ENCODE measurements at regions not wholly inside any gene's neighbourhood (a gene's known extent, or its start where the extent isn't known, plus 50 kb on each side); places are given as distances from the start of the nearest gene placed in this dataset.

DNA sequence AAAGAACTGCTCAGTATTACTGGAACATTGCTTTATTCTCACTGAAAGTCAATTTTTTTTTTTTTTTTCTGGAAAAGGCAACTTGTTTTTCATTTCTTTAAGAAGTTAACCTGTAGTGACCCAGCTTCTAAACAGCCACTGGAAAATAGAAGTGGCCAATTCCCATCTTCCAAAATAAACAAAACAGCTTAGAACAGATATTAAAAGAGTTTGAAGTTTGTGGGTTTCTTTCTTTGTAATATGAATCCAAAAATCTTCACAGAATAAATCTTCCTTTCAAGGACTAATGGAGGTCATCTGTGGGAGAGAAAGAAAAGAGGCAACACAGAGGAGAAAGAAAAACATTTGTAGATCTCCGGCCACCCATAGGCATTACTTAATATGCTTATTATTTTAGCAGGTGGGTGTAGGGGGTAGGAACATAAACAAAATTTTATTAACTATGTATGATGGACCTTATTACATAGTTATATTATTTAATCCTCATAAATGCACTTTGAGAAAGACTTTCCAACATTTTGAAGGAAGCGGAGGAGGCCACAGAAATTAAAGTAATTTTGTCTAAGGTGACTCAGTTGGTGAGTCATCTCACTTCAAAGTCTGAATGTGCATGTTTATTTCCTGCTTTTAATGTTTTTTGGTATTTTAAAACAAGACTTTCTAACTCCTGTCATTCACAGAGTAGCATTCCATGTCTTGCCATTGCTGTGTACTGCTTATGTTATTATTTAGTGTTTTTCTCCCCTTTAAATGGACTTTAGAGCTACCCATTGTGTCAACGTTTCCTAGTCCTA lies 1791.8 kb upstream of the WWC1 start:
- no peak for DNase-seq (ENCODE audit: low read depth in 4 of 4, low spot score in 1 of 4)

DNA sequence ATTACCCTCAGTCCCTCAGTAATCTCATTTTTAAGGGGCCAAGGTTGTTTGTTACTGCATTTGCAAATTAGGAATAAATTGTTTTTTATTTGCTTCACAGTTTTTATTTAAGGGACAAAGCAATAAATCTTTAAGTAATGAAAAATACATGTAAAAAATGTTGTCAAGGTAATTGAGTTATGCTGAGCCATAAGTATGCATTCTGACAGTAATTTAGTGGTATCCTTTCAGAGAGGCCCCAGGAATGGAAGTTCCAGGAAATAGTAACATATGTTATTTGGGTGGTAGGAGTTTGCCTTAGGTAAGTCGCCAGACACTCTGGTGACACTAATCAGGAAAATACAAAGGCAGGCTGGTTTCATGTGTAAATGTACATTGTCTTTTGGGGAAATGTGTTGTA lies 1787.9 kb upstream of the WWC1 start:
- DNase-seq (ENCODE audit: low read depth in 4 of 4, low spot score in 1 of 4): no peak

DNA sequence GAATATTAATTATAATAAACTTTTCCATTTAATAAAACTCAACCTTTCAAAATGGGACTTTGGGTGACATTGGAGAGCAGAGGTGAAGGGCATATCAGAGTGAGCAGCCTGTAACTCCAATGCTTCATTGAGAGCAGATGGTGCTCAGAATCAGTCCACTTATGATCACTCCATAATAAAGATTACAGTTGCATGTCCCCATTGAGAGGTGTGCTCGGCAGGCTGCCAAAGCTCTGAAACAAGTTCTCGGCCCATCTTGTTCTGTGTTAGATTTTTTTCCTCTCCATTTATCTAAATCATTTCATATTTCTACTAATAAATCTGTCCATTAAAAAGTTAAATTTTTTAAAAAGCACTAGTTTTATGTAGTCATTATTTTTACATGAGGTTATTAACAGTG lies 1786.4 kb upstream of the WWC1 start:
- DNase-seq (ENCODE audit: low read depth in 4 of 4, low spot score in 1 of 4): no peak

GRCh38 chr5:166505544-166505943 lies 1785.9 kb upstream of the WWC1 start:
- no peak for DNase-seq (ENCODE audit: low read depth in 4 of 4, low spot score in 1 of 4)

GRCh38 chr5:166507810-166508425 lies 1783.5 kb upstream of the WWC1 start:
- DNase-seq (ENCODE audit: low read depth in 4 of 4, low spot score in 1 of 4): no peak

DNA sequence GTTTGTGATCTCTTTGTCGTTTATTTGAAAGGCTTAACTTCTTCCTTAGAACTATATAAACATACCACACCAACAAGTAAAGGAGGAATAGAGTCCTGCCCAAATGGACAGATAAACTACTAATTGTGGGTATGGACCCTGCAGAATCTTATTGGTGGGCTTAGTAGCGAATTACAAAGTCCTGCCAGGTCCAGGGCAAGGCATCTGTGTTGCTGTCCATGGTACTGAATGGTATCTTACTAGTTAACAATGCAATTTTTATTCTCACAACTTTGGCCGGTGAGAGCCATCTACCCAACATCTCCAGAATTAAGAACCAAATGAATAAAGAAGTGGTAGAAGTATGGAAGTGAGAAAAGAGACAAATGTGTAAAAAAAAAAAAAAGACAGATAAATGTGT lies 1782.4 kb upstream of the WWC1 start:
- no peak for DNase-seq (ENCODE audit: low read depth in 4 of 4, low spot score in 1 of 4)

GRCh38 chr5:166517976-166518375 lies 1773.5 kb upstream of the WWC1 start:
- DNase-seq (ENCODE audit: low read depth in 4 of 4, low spot score in 1 of 4): no peak

- no peak for DNase-seq (ENCODE audit: low read depth in 4 of 4, low spot score in 1 of 4)
Observed at GRCh38 chr5:166523206-166523605, 1768.2 kb upstream of the WWC1 start.

GRCh38 chr5:166529200-166529599 lies 1762.2 kb upstream of the WWC1 start:
- no peak for DNase-seq (ENCODE audit: low read depth in 4 of 4, low spot score in 1 of 4)

DNA sequence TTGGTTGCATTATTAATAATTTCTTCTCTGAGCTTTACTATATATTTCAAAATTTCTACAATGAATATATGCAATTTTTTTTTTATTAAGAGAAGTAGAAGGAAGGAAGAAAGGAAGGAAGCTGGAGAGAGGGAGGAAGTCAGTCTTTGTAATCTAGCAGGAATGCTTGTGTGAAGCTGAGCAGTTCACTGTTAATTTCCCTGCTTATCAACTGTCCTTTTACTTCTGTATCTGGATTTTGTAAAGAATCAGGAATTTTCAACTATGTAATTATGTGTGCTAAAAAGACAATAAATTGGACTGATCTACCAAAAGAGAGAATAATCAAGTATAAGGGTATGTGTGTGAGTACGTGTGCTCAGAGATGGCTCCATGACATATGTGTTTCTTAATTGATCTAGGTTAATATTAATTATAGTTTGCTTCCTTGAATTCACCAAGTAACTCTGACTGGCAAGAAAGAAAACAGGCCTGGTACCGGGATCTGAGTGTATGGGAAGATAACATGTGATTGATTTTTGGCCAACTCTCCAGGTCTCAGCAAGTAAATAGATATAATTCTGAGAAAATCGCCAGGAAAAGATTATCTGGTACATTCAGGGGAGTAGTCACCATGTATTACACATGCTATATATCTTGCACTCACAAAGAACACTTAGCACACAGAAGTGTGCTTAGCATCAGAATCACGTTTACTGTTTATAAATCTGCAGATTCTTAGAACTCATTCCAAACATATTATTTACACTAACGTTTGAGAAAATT lies 1758.8 kb upstream of the WWC1 start:
- DNase-seq (ENCODE audit: low read depth in 4 of 4, low spot score in 1 of 4): no peak

- no peak for DNase-seq (ENCODE audit: low read depth in 4 of 4, low spot score in 1 of 4)
Observed at GRCh38 chr5:166535641-166536040, 1755.8 kb upstream of the WWC1 start.

DNA sequence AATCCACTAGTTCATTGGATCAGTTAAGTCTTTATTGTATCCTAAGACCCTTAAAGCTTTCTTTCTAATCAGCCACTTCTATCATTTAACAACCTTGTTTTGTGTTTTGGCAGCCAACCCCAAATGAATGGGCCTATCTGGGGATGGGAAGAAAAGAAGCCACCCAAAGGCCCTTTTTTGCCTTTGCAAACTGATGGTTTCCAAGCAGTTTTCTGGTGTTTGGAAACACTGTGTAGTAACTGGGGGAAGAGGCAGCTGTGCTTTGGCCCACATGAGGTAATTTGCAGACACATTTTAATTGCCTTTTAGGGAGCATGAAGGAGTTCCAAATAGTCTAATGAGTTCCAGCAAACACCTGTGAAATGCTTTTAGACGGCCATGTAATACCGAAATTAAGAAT lies 1751.3 kb upstream of the WWC1 start:
- DNase-seq (ENCODE audit: low read depth in 4 of 4, low spot score in 1 of 4): no peak

DNA sequence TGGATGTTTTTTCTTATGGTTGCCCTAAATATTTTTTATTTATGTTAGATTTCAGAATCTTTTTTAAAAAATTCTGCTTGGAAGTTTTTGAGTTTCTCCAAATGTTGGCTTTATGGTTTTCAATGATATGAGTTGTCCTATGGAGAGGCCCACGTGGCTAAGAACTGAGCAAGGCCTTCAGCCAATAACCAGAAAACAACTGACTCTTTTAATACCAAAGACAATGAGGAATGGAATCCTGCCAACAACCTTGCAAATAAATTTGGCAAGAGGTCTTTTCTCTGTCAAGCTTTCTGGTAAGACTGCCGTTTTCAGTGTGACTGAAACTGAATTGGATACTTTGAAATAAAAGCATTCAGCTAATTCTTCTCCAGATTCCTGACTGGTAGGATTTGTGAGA lies 1740.1 kb upstream of the WWC1 start:
- DNase-seq (ENCODE audit: low read depth in 4 of 4, low spot score in 1 of 4): no peak

GRCh38 chr5:166553778-166554177 lies 1737.7 kb upstream of the WWC1 start:
- no peak for DNase-seq (ENCODE audit: low read depth in 4 of 4, low spot score in 1 of 4)

DNA sequence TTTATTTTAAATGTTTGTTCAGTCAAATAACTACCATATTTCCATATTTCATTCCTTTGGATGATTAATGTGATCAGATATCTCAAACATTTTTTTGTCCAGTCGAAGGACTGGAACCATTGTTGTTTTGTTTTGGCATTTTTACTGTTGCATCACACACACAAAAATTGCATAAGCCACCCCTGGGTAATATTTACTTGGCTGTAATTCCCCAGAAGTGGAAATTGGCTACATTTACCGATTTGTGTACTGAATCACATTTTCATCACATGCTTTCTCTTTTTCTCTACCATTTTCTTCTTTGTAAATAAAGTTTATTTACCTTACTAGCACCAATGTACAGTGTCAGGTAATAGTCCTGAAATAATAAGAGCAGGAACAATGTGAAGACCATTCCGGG lies 1729.7 kb upstream of the WWC1 start:
- no peak for DNase-seq (ENCODE audit: low read depth in 4 of 4, low spot score in 1 of 4)

DNA sequence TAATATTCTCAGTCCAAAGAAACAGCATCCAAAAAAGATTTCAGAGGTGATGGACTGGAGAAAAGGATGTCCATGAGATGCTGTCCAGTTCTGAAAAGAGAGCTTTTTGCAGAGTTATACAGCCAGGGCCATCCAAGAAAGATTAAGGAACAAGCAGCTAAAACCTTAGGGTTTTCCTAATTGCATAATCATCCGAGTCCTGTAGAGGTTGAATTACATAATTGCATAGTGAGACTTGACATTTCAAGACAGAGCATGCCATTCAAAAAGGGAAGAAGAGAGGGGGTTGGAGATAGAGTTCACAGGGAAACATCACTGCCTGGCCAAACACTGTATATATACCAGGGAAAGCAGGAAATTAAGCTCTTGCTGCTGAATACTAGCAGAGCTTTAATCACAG lies 1729.2 kb upstream of the WWC1 start:
- DNase-seq (ENCODE audit: low read depth in 4 of 4, low spot score in 1 of 4): no peak

- no peak for DNase-seq (ENCODE audit: low read depth in 4 of 4, low spot score in 1 of 4)
Observed at GRCh38 chr5:166566725-166567124, 1724.7 kb upstream of the WWC1 start.

DNA sequence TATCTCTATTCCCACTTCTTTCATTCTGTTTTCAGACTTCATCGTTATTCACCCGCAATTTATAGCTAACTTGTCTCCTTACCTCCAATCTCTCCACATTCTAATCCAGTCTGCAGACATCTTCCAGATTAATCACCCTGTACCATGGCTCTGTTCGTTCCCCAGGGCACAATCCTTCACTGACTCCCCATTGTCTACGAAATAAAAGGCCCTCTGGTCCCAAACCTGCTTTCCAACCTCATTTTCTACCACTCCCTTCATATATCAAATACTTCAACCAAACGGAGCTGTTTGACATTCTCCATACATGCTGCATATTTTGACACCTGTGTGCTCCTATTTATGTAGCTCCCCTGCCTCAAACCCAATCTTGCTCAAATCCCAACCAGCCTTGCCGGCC lies 1720.6 kb upstream of the WWC1 start:
- no peak for DNase-seq (ENCODE audit: low read depth in 4 of 4, low spot score in 1 of 4)

DNA sequence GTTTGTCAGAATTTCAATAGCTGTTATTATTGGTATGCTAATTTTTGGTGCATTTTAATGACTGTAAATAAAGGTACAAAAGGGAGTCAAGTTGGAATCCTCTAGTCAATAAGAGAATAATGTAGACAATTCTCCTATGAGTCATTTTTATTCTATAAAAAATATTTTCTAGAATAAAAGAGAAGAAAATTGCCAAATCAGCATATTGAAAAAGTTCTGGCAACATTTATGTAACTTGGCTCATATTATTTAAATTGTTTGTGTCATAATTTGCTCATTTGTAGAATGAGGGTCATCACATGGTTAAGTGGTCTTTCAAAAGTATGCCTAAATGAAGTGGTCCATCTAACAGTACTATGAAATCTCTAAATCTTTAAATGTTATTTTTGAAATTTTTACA lies 1719.8 kb upstream of the WWC1 start:
- DNase-seq (ENCODE audit: low read depth in 4 of 4, low spot score in 1 of 4): no peak

DNA sequence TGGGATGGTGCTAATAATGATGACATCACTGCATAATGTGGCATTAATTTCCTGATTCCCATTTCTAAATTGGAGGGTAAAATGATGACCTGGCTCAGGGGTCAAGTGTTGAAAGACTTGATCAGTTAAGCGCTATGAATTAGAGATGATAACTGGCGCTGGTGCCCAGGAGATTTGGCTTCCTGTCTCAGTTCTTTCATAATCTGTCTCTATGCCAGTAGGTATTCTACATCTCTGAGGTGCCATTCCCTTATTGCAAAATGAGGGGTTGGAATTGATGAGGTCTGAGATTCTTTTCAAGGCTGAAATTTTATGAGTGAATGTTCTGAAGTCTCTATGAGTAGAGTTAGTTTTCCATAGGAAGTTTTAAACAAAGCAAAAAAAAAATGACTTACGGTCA lies 1715.1 kb upstream of the WWC1 start:
- no peak for DNase-seq (ENCODE audit: low read depth in 4 of 4, low spot score in 1 of 4)

DNA sequence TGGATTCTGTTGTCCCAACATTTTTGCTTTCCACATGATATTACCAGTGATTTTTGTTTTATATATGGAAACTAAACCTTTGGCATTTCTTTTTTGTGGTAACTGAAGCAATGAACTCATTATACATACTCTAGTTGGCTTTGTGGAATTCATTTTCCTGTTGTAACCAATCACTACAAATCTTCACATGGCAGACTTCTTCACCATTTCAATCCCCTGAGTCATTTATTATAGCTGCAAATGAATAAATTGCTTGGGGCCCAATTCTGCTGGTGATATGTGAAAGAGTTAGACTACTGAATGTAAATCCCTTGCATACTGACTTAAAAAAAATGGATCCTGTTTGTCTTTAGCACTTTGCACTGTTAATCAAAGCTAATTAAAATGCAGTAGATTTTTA lies 1709.6 kb upstream of the WWC1 start:
- DNase-seq (ENCODE audit: low read depth in 4 of 4, low spot score in 1 of 4): no peak

DNA sequence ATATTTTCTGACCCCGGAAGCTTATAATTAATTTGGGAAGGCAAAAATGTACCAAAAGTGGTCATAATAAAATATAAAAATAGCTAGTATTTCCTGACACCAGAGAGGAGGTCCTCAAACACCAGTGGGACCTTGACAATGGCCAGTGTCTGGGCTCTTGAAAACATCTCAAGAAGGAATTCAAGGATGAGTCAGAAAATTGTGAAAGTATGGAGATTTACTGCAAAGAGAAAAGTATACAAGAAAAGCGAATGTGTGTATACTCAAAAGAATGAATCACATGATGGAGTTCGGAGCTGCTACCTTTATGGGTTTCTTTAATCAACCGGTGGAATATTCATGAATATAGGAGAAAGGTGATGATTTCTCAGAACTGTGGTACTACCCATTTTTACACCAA lies 1709.0 kb upstream of the WWC1 start:
- DNase-seq (ENCODE audit: low read depth in 4 of 4, low spot score in 1 of 4): no peak
